ENCODE measurements at regions not wholly inside any gene's neighbourhood (a gene's known extent, or its start where the extent isn't known, plus 50 kb on each side); places are given as distances from the start of the nearest gene placed in this dataset.

DNA sequence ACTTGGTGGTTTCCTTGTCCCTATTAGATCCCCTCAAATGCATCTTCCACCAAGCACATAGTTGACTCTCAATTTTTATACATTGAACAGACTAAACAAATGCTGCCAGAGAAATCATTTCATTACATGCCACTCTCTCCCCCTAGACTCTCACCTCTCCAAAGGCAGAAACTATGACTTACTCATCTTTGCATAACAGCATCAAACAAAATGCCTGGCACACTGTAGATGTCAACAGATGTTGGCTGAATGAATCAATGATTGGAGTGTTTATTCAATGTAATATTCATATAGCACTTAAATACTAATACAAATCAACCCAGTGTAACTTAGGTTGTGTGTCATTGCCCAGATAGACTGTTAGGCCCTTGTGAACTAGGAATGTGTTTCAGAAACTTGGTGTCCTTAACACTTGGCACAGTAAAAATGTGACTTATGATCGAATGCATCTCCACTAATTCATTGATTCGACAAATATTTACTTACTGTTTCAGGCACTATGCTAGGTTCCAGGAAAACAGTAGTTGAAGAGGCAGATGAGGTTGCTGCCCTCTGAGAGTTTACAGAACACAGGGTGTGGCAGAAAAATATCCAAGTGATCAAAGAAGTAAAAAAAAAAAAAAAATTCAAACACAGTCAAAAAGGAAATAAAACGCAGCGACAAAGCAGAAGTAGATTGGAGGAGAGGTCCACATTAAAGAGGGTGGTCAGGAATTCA lies 188.5 kb upstream of the LRRN1 start:
- Histone ChIP-seq H3K4me3 (ENCODE audit: extremely low read depth in 1 of 4, insufficient read depth in 2 of 4, low read depth in 3 of 4, low read length in 4 of 4) (no peak overlapping the region), H3K56ac (replicated peaks; ENCODE audit: insufficient read length, low read depth, low read length) (no peak overlapping the region), H4K5ac (ENCODE audit: insufficient read length, low read depth, low read length) (no peak overlapping the region), H3K14ac (ENCODE audit: insufficient read length) (no peak overlapping the region), H3K9ac (replicated peaks in 1 of 4; ENCODE audit: extremely low read depth in 1 of 4, low read depth in 3 of 4, low read length in 3 of 4) (no peak overlapping the region), H2BK5ac (ENCODE audit: low read depth, low read length) (no peak overlapping the region), H3K4me1 (replicated peaks in 1 of 4; ENCODE audit: control insufficient read depth in 3 of 4, insufficient read depth in 4 of 4, low read length in 3 of 4) (no peaks in the 10 kb centered on the region), H2BK20ac (ENCODE audit: low read length) (no peak overlapping the region), H3K79me1 (ENCODE audit: low read depth, low read length) (no peaks in the 10 kb centered on the region), H3K4me2 (ENCODE audit: insufficient read depth in 1 of 2, low read depth in 2 of 2, low read length in 2 of 2) (no peak overlapping the region), H3K9me3 (ENCODE audit: insufficient read depth in 2 of 2, low read depth in 1 of 2, low read length in 1 of 2) (peaks cover 3 to 6% of the 10 kb centered on the region in 2 experiments; a peak in 1 of 4 replicates), H3K18ac (ENCODE audit: extremely low read depth, low read length) (no peak overlapping the region), H2BK120ac (replicated peaks; ENCODE audit: low read depth, low read length) (no peak overlapping the region), H3K4ac (replicated peaks; ENCODE audit: insufficient read length, low read depth, low read length) (no peak overlapping the region), H3K27ac (ENCODE audit: low read depth, low read length) (no peak overlapping the region), H4K20me1 (replicated peaks in 1 of 2; ENCODE audit: control insufficient read depth in 1 of 2, insufficient read depth in 2 of 2, low read length in 2 of 2) (no peaks in the 10 kb centered on the region), H2AK5ac (ENCODE audit: low read depth, low read length) (no peak overlapping the region), H3K23me2 (ENCODE audit: low read depth, low read length) (no peaks in the 10 kb centered on the region), H4K91ac (replicated peaks; ENCODE audit: insufficient read length, low read length) (no peak overlapping the region), H3K79me2 (ENCODE audit: control insufficient read depth in 1 of 2, insufficient read depth in 2 of 2, low read length in 2 of 2) (no peaks in the 10 kb centered on the region), H2AFZ (ENCODE audit: low read length) (no peak overlapping the region), H3K36me3 (ENCODE audit: control insufficient read depth in 2 of 4, insufficient read depth in 4 of 4, low read length in 3 of 4) (no peaks in the 10 kb centered on the region; a peak in 2 of 8 replicates), H2BK15ac (ENCODE audit: low read length) (no peak overlapping the region), H4K8ac (ENCODE audit: extremely low read depth, insufficient read depth, low read length) (no peak overlapping the region), H3K27me3 (replicated peaks in 1 of 4; ENCODE audit: control insufficient read depth in 3 of 4, extremely low read depth in 1 of 4, insufficient read depth in 3 of 4, low read length in 3 of 4) (no peaks in the 10 kb centered on the region), H2BK12ac (ENCODE audit: low read depth, low read length) (no peak overlapping the region), H3K23ac (ENCODE audit: insufficient read length) (no peak overlapping the region)
- DNase-seq (ENCODE audit: low read depth in 1 of 2, low spot score in 2 of 2) (no peak), FAIRE-seq (no peak)
- POLR2A ChIA-PET (ENCODE audit: partially characterized antibody), result no interaction called here
- 70% methylated on average over 4 of the region's 4 CpGs; no CpG with 5 or more reads in 1 of the 2 experiments for WGBS, 2 experiments (ENCODE audit: extremely low coverage in 1 of 2, insufficient coverage in 1 of 2, insufficient read length in 1 of 2, insufficient replicate concordance in 2 of 2, low coverage in 1 of 2, low lambda C conversion rate in 2 of 2, missing lambda C conversion rate in 1 of 2)
- CTCF ChIA-PET (ENCODE audit: partially characterized antibody), result no interaction called here
- TF ChIP-seq POU5F1 (IDR thresholded peaks at IDR 0.05; ENCODE audit: low read depth, low read length), result no peak
- no peak for TF ChIP-seq SP1 (IDR thresholded peaks at IDR 0.05; ENCODE audit: low read depth, low read length)
- TF ChIP-seq, protein P1, sequence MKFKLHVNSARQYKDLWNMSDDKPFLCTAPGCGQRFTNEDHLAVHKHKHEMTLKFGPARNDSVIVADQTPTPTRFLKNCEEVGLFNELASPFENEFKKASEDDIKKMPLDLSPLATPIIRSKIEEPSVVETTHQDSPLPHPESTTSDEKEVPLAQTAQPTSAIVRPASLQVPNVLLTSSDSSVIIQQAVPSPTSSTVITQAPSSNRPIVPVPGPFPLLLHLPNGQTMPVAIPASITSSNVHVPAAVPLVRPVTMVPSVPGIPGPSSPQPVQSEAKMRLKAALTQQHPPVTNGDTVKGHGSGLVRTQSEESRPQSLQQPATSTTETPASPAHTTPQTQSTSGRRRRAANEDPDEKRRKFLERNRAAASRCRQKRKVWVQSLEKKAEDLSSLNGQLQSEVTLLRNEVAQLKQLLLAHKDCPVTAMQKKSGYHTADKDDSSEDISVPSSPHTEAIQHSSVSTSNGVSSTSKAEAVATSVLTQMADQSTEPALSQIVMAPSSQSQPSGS (IDR thresholded peaks at IDR 0.05; ENCODE audit: low read length), result no peak
- no peak for TF ChIP-seq EGR1 (IDR thresholded peaks at IDR 0.05; ENCODE audit: borderline replicate concordance, low read depth, low read length)
- no peak for TF ChIP-seq SP2 (IDR thresholded peaks at IDR 0.05; ENCODE audit: low read length)
- no peak for TF ChIP-seq CHD1 (IDR thresholded peaks at IDR 0.05; ENCODE audit: low read depth, low read length)
- TF ChIP-seq, protein P2, sequence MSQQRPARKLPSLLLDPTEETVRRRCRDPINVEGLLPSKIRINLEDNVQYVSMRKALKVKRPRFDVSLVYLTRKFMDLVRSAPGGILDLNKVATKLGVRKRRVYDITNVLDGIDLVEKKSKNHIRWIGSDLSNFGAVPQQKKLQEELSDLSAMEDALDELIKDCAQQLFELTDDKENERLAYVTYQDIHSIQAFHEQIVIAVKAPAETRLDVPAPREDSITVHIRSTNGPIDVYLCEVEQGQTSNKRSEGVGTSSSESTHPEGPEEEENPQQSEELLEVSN (IDR thresholded peaks at IDR 0.05), result no peak
- no peak for TF ChIP-seq BRCA1 (IDR thresholded peaks at IDR 0.05; ENCODE audit: low read depth, low read length)
- no peak for TF ChIP-seq NRF1 (IDR thresholded peaks at IDR 0.05; ENCODE audit: low read depth, low read length)
- no peak for TF ChIP-seq EP300 (IDR thresholded peaks at IDR 0.05; ENCODE audit: borderline replicate concordance in 1 of 2, low read depth in 2 of 2, low read length in 2 of 2)
- no peak for TF ChIP-seq CEBPB (IDR thresholded peaks at IDR 0.05; ENCODE audit: low read depth, low read length)
- no peak for TF ChIP-seq YY1 (IDR thresholded peaks at IDR 0.05; ENCODE audit: low read depth, low read length)

Measured in H1 (cell line).